Brain microvascular endothelial cell (primary cell): ENCODE measurements at regions not wholly inside any gene's neighbourhood (a gene's known extent, or its start where the extent isn't known, plus 50 kb on each side); places are given as distances from the start of the nearest gene placed in this dataset.

Experiments used
- DNase-seq: peaks from one replicate; pipeline ENCODE4 v3.0.0-alpha.2; 2020
- H3K27ac ChIP-seq: fragments of 250-450 bp; sonication (Bioruptor Pico); 2 replicates; pipeline ENCODE4 v1.5.1; 2020; ENCODE audit warnings: mild to moderate bottlenecking, moderate library complexity
- H3K27me3 ChIP-seq: fragments of 250-450 bp; sonication (Bioruptor Pico); replicated peaks from 2 replicates; pipeline ENCODE4 v1.5.1; 2020; ENCODE audit warnings: mild to moderate bottlenecking
- H3K36me3 ChIP-seq: fragments of 250-450 bp; sonication (Bioruptor Pico); replicated peaks from 2 replicates; pipeline ENCODE4 v1.5.1; 2020; ENCODE audit warnings: mild to moderate bottlenecking
- H3K4me3 ChIP-seq: 2 replicates; pipeline ENCODE4 v1.5.1; 2011; ENCODE audit warnings: low read depth, mild to moderate bottlenecking, control low read depth, low read length, moderate library complexity
- CTCF ChIP-seq: IDR thresholded peaks from 2 replicates; pipeline ENCODE4 v1.5.1; 2011; ENCODE audit warnings: low read depth, mild to moderate bottlenecking, moderate library complexity, low read length, control low read depth, inconsistent platforms; ENCODE audit errors: missing control alignments
- in situ Hi-C: cut with HindIII; loops from 2 replicates; pipeline ENCODE4 v1.10.0; 2017; ENCODE audit warnings: low sequenced_read_pairs, low pct_ligation_motif_present

- no peak for TF ChIP-seq CTCF
- no peak overlapping the region for H3K4me3 ChIP-seq
- in situ Hi-C loops: no loop called here
These were observed 195.1 kb downstream of the LPIN1 start for GRCh38 chr2:11941201-11942177.

GRCh38 chr2:11942178-11942569 is 195.7 kb downstream of the LPIN1 start:
- H3K4me3 ChIP-seq: no peak overlapping the region
- no peak overlapping the region for H3K27ac ChIP-seq
- no peak for DNase-seq
- H3K36me3 ChIP-seq: no peaks in the 10 kb centered on the region
- TF ChIP-seq CTCF: no peak
- in situ Hi-C loops: no loop called here
- H3K27me3 ChIP-seq: no peaks in the 10 kb centered on the region

More at GRCh38 chr2:11941201-11942177, 195.1 kb downstream of the LPIN1 start:
- DNase-seq: no peak
- H3K36me3 ChIP-seq: no peaks in the 10 kb centered on the region
- H3K27me3 ChIP-seq: no peaks in the 10 kb centered on the region
- no peak overlapping the region for H3K27ac ChIP-seq

- TF ChIP-seq CTCF: no peak
- in situ Hi-C loops: no loop called here
- Histone ChIP-seq H3K36me3 (no peaks in the 10 kb centered on the region), H3K27me3 (no peaks in the 10 kb centered on the region), H3K27ac (no peak overlapping the region), H3K4me3 (no peak overlapping the region)
- DNase-seq: no peak
These were observed 197.9 kb downstream of the LPIN1 start for GRCh38 chr2:11944311-11944710.

GRCh38 chr2:11945139-11946126 is 199.0 kb downstream of the LPIN1 start:
- DNase-seq: no peak
- Histone ChIP-seq H3K36me3 (no peaks in the 10 kb centered on the region), H3K27ac (no peak overlapping the region), H3K27me3 (no peaks in the 10 kb centered on the region), H3K4me3 (no peak overlapping the region)
- no peak for TF ChIP-seq CTCF
- in situ Hi-C loops: no loop called here

GRCh38 chr2:11947956-11948355 is 201.5 kb downstream of the LPIN1 start:
- no peaks in the 10 kb centered on the region for H3K27me3 ChIP-seq
- no peak for TF ChIP-seq CTCF
- no peak for DNase-seq
- in situ Hi-C loops: no loop called here
- H3K27ac ChIP-seq: no peak overlapping the region
- no peaks in the 10 kb centered on the region for H3K36me3 ChIP-seq
- H3K4me3 ChIP-seq: no peak overlapping the region
